A549 (cell line): ENCODE measurements at regions not wholly inside any gene's neighbourhood (a gene's known extent, or its start where the extent isn't known, plus 50 kb on each side); places are given as distances from the start of the nearest gene placed in this dataset.

ENCODE experiments used
- ELK1 ChIP-seq: fragments of 150-350 bp; IDR thresholded peaks from 2 replicates; pipeline ENCODE4 v1.6.1; 2014; ENCODE audit warnings: low read depth, mild to moderate bottlenecking, low read length
- KDM1A ChIP-seq: fragments of 200-600 bp; sonication (generic); IDR thresholded peaks from 2 replicates; pipeline ENCODE4 v1.6.1; 2016; ENCODE audit warnings: low read depth, mild to moderate bottlenecking
- POLR2A ChIP-seq: IDR thresholded peaks from 2 replicates; pipeline ENCODE4 v1.6.1; 2012; ENCODE audit warnings: mild to moderate bottlenecking, low read length
- SMC3 ChIP-seq: fragments of >200 bp; sonication (Bioruptor Twin); formaldehyde crosslinking; IDR thresholded peaks from 3 replicates; pipeline ENCODE4 v1.6.1; 2018; ENCODE audit warnings: inconsistent platforms
- TF ChIP-seq, protein P1 (sequence below): fragments of >200 bp; sonication (Bioruptor Twin); formaldehyde crosslinking; IDR thresholded peaks from 3 replicates; pipeline ENCODE4 v1.5.1; 2016
- TF ChIP-seq, protein P2 (sequence below): fragments of 200-600 bp; sonication (generic); IDR thresholded peaks from 2 replicates; pipeline ENCODE4 v1.6.1; 2016; ENCODE audit warnings: antibody characterized with exemption, mild to moderate bottlenecking, moderate library complexity

- TF ChIP-seq POLR2A (no peak), SMC3 (no peak), KDM1A (no peak), ELK1 (no peak)
- TF ChIP-seq, protein P1, sequence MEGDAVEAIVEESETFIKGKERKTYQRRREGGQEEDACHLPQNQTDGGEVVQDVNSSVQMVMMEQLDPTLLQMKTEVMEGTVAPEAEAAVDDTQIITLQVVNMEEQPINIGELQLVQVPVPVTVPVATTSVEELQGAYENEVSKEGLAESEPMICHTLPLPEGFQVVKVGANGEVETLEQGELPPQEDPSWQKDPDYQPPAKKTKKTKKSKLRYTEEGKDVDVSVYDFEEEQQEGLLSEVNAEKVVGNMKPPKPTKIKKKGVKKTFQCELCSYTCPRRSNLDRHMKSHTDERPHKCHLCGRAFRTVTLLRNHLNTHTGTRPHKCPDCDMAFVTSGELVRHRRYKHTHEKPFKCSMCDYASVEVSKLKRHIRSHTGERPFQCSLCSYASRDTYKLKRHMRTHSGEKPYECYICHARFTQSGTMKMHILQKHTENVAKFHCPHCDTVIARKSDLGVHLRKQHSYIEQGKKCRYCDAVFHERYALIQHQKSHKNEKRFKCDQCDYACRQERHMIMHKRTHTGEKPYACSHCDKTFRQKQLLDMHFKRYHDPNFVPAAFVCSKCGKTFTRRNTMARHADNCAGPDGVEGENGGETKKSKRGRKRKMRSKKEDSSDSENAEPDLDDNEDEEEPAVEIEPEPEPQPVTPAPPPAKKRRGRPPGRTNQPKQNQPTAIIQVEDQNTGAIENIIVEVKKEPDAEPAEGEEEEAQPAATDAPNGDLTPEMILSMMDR: no peak
- TF ChIP-seq, protein P2, sequence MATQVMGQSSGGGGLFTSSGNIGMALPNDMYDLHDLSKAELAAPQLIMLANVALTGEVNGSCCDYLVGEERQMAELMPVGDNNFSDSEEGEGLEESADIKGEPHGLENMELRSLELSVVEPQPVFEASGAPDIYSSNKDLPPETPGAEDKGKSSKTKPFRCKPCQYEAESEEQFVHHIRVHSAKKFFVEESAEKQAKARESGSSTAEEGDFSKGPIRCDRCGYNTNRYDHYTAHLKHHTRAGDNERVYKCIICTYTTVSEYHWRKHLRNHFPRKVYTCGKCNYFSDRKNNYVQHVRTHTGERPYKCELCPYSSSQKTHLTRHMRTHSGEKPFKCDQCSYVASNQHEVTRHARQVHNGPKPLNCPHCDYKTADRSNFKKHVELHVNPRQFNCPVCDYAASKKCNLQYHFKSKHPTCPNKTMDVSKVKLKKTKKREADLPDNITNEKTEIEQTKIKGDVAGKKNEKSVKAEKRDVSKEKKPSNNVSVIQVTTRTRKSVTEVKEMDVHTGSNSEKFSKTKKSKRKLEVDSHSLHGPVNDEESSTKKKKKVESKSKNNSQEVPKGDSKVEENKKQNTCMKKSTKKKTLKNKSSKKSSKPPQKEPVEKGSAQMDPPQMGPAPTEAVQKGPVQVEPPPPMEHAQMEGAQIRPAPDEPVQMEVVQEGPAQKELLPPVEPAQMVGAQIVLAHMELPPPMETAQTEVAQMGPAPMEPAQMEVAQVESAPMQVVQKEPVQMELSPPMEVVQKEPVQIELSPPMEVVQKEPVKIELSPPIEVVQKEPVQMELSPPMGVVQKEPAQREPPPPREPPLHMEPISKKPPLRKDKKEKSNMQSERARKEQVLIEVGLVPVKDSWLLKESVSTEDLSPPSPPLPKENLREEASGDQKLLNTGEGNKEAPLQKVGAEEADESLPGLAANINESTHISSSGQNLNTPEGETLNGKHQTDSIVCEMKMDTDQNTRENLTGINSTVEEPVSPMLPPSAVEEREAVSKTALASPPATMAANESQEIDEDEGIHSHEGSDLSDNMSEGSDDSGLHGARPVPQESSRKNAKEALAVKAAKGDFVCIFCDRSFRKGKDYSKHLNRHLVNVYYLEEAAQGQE: no peak
These were observed 58.1 kb upstream of the WDFY2 start for GRCh38 chr13:51526202-51526601.
